ENCODE measurements at regions not wholly inside any gene's neighbourhood (a gene's known extent, or its start where the extent isn't known, plus 50 kb on each side); places are given as distances from the start of the nearest gene placed in this dataset.

DNA sequence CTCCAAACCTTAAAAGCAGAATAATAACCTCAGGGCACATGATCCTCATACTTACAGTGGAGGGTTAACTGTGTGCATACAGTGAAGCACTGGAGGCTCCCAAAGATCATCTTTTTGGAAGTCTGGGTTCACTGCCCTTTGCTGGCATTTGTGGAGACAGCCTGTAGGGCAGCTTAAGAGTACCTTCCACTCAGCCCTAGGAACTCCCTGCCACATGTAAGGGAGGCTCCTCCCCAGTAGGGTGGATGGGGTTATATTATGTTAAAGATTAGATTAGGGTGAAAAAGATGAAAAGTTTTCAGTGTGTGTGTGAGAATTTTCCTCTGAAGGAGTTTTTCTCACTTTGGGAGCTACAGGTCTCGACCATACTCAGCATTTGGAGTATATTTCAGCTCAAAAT, 388.4 kb downstream of the RAB28 start:
- Mint-ChIP-seq H3K4me1 (ENCODE audit: low read depth) (no peaks in the 10 kb centered on the region), H3K27ac (no peak overlapping the region), H3K4me3 (no peak overlapping the region), H3K9me3 (no peaks in the 10 kb centered on the region), H3K36me3 (ENCODE audit: low read depth) (no peaks in the 10 kb centered on the region), H3K27me3 (no peaks in the 10 kb centered on the region)
- Histone ChIP-seq H3K27ac (ENCODE audit: low read depth in 1 of 2, low read length in 2 of 2) (no peak overlapping the region), H3K9me3 (ENCODE audit: control insufficient read depth in 1 of 2, insufficient read depth in 1 of 2, low read length in 2 of 2) (no peaks in the 10 kb centered on the region), H3K4me3 (ENCODE audit: low read length) (no peak overlapping the region), H3K36me3 (ENCODE audit: insufficient read depth, low read length) (no peaks in the 10 kb centered on the region), H3K27me3 (ENCODE audit: control insufficient read depth in 1 of 2, insufficient read depth in 2 of 2, low read length in 2 of 2) (no peaks in the 10 kb centered on the region), H3K4me1 (ENCODE audit: insufficient read depth, low read length) (no peaks in the 10 kb centered on the region)
- intact Hi-C loops (cut with DNase I, micrococcal nuclease) = no loop called here
- ChIA-PET CTCF (no interaction called here), POLR2A (no interaction called here)
- ATAC-seq (ENCODE audit: poor library complexity) (no peak), DNase-seq (no peak)
- TF ChIP-seq, protein P1, sequence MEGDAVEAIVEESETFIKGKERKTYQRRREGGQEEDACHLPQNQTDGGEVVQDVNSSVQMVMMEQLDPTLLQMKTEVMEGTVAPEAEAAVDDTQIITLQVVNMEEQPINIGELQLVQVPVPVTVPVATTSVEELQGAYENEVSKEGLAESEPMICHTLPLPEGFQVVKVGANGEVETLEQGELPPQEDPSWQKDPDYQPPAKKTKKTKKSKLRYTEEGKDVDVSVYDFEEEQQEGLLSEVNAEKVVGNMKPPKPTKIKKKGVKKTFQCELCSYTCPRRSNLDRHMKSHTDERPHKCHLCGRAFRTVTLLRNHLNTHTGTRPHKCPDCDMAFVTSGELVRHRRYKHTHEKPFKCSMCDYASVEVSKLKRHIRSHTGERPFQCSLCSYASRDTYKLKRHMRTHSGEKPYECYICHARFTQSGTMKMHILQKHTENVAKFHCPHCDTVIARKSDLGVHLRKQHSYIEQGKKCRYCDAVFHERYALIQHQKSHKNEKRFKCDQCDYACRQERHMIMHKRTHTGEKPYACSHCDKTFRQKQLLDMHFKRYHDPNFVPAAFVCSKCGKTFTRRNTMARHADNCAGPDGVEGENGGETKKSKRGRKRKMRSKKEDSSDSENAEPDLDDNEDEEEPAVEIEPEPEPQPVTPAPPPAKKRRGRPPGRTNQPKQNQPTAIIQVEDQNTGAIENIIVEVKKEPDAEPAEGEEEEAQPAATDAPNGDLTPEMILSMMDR (IDR thresholded peaks at IDR 0.05) = no peak

DNA sequence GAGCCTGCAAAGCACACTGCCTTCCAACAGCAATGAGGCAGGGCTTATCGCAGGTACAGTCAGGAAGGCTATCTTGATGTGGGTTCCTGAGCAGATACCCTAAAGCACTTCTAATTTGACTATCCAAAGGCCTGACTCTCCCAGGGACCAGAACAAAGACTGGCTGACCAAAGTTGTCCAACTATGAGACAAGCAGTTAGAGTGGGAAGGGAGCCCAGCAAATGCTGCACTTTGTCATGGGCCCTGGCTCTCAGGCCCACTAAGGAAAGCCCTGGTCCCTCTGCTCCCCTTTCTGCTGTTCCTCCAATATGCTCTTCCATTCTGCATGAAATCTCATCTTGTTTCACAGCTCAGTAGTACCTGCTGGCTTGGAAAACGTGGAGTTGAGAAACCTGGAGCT, 391.0 kb downstream of the RAB28 start:
- Histone ChIP-seq H3K4me3 (ENCODE audit: low read length) (no peak overlapping the region), H3K9me3 (ENCODE audit: control insufficient read depth in 1 of 2, insufficient read depth in 1 of 2, low read length in 2 of 2) (no peaks in the 10 kb centered on the region), H3K36me3 (ENCODE audit: insufficient read depth, low read length) (no peaks in the 10 kb centered on the region), H3K27ac (ENCODE audit: low read depth in 1 of 2, low read length in 2 of 2) (no peak overlapping the region), H3K4me1 (ENCODE audit: insufficient read depth, low read length) (no peaks in the 10 kb centered on the region), H3K27me3 (ENCODE audit: control insufficient read depth in 1 of 2, insufficient read depth in 2 of 2, low read length in 2 of 2) (no peaks in the 10 kb centered on the region)
- H3K4me3 Mint-ChIP-seq = no peak overlapping the region
- no peak for ATAC-seq (ENCODE audit: poor library complexity)
- intact Hi-C loops (cut with DNase I, micrococcal nuclease) = no loop called here
- H3K4me1 Mint-ChIP-seq (ENCODE audit: low read depth) = no peaks in the 10 kb centered on the region
- TF ChIP-seq, protein P1 (IDR thresholded peaks at IDR 0.05) = no peak
- H3K36me3 Mint-ChIP-seq (ENCODE audit: low read depth) = no peaks in the 10 kb centered on the region
- H3K9me3 Mint-ChIP-seq = no peaks in the 10 kb centered on the region
- ChIA-PET POLR2A (no interaction called here), CTCF (no interaction called here)
- DNase-seq = no peak
- no peak overlapping the region for H3K27ac Mint-ChIP-seq
- H3K27me3 Mint-ChIP-seq = no peaks in the 10 kb centered on the region

DNA sequence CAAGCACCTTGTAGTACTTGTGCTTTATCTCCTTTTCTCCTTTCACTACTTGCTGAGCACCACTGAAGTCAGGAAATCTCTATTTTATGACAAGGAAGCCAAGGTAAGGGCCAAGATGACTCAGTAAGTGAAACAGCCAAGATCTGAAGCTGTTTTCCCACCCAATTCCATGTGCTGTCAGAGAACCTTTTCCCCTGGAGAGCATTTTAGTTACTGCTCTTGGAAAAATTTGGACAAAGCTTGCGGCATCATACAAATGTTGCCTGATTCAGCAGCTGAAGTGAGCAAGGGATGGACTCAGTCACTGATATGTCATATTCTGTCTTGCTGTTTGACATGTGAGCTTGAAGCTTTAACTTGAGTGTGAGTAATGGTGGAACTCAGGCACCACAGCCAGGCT, 391.4 kb downstream of the RAB28 start:
- no peak overlapping the region for H3K27ac Mint-ChIP-seq
- Histone ChIP-seq H3K27me3 (ENCODE audit: control insufficient read depth in 1 of 2, insufficient read depth in 2 of 2, low read length in 2 of 2) (no peaks in the 10 kb centered on the region), H3K36me3 (ENCODE audit: insufficient read depth, low read length) (no peaks in the 10 kb centered on the region), H3K27ac (ENCODE audit: low read depth in 1 of 2, low read length in 2 of 2) (no peak overlapping the region), H3K4me3 (ENCODE audit: low read length) (no peak overlapping the region), H3K4me1 (ENCODE audit: insufficient read depth, low read length) (no peaks in the 10 kb centered on the region), H3K9me3 (ENCODE audit: control insufficient read depth in 1 of 2, insufficient read depth in 1 of 2, low read length in 2 of 2) (no peaks in the 10 kb centered on the region)
- no peaks in the 10 kb centered on the region for H3K4me1 Mint-ChIP-seq (ENCODE audit: low read depth)
- TF ChIP-seq, protein P1 (IDR thresholded peaks at IDR 0.05) = no peak
- DNase-seq = no peak
- ATAC-seq (ENCODE audit: poor library complexity) = no peak
- intact Hi-C loops (cut with DNase I, micrococcal nuclease) = no loop called here
- POLR2A ChIA-PET = no interaction called here
- no peaks in the 10 kb centered on the region for H3K36me3 Mint-ChIP-seq (ENCODE audit: low read depth)
- CTCF ChIA-PET = no interaction called here
- H3K27me3 Mint-ChIP-seq = no peaks in the 10 kb centered on the region
- H3K9me3 Mint-ChIP-seq = no peaks in the 10 kb centered on the region
- no peak overlapping the region for H3K4me3 Mint-ChIP-seq
